Stimulated activated CD8-positive, alpha-beta memory T cell treated with anti-CD3 and anti-CD28 coated beads, Interleukin-7, amount 100 ng/mL, for 1 hour (primary cell): ENCODE measurements at regions not wholly inside any gene's neighbourhood (a gene's known extent, or its start where the extent isn't known, plus 50 kb on each side); places are given as distances from the start of the nearest gene placed in this dataset.

Experiments used
- DNase-seq, 2 donors: peaks; one replicate each; pipeline ENCODE4 v3.0.0-alpha.2; 2020; ENCODE audit warnings: low read depth in 2 of 2

- DNase-seq = no peak
These were observed 150.5 kb upstream of the NCKAP5 start for GRCh38 chr2:133718688-133719201.

- DNase-seq = no peak
These were observed 152.2 kb upstream of the NCKAP5 start for GRCh38 chr2:133720429-133720828.

GRCh38 chr2:133721118-133721517 lies 152.9 kb upstream of the NCKAP5 start:
- no peak for DNase-seq

GRCh38 chr2:133723133-133723532 lies 154.9 kb upstream of the NCKAP5 start:
- DNase-seq = no peak

GRCh38 chr2:133726973-133727372 lies 158.7 kb upstream of the NCKAP5 start:
- DNase-seq = no peak

- DNase-seq = no peak
These were observed 163.8 kb upstream of the NCKAP5 start for GRCh38 chr2:133732059-133732458.

- no peak for DNase-seq
These were observed 165.0 kb upstream of the NCKAP5 start for GRCh38 chr2:133732982-133733900.

GRCh38 chr2:133733901-133734255 lies 165.6 kb upstream of the NCKAP5 start:
- no peak for DNase-seq

GRCh38 chr2:133734716-133735495 lies 166.6 kb upstream of the NCKAP5 start:
- DNase-seq = no peak

GRCh38 chr2:133736674-133737073 lies 168.4 kb upstream of the NCKAP5 start:
- no peak for DNase-seq

- no peak for DNase-seq
These were observed 169.2 kb upstream of the NCKAP5 start for GRCh38 chr2:133737242-133737993.

- DNase-seq = no peak
These were observed 170.8 kb upstream of the NCKAP5 start for GRCh38 chr2:133739039-133739438.

GRCh38 chr2:133740500-133740899 lies 172.2 kb upstream of the NCKAP5 start:
- no peak for DNase-seq

GRCh38 chr2:133748007-133748700 lies 179.9 kb upstream of the NCKAP5 start:
- DNase-seq = no peak

- no peak for DNase-seq
These were observed 185.4 kb upstream of the NCKAP5 start for GRCh38 chr2:133753665-133754064.

GRCh38 chr2:133755480-133756300 lies 187.4 kb upstream of the NCKAP5 start:
- DNase-seq = no peak

- DNase-seq = no peak
These were observed 188.6 kb upstream of the NCKAP5 start for GRCh38 chr2:133756833-133757232.

GRCh38 chr2:133760376-133760775 lies 192.1 kb upstream of the NCKAP5 start:
- no peak for DNase-seq

GRCh38 chr2:133765658-133766057 lies 197.4 kb upstream of the NCKAP5 start:
- DNase-seq = no peak

- DNase-seq = no peak
These were observed 198.0 kb upstream of the NCKAP5 start for GRCh38 chr2:133766164-133766832.
